ENCODE measurements at regions not wholly inside any gene's neighbourhood (a gene's known extent, or its start where the extent isn't known, plus 50 kb on each side); places are given as distances from the start of the nearest gene placed in this dataset.

- Histone ChIP-seq H2AFZ (replicated peaks) (no peak overlapping the region), H4K20me1 (ENCODE audit: low read depth) (no peaks in the 10 kb centered on the region), H3F3A (ENCODE audit: low read depth) (peaks cover 3% of the 10 kb centered on the region), H3K4me2 (no peak overlapping the region), H3K9me3 (ENCODE audit: low read depth) (no peaks in the 10 kb centered on the region), H3K79me2 (ENCODE audit: low read depth) (no peaks in the 10 kb centered on the region), H3K9ac (no peak overlapping the region), H3K27ac (no peak overlapping the region), H3K4me3 (no peak overlapping the region), H3K36me3 (no peaks in the 10 kb centered on the region), H3K4me1 (peaks cover 9% of the 10 kb centered on the region), H3K27me3 (peaks cover 4% of the 10 kb centered on the region)
- H3K27ac Mint-ChIP-seq = no peak overlapping the region
- H3K36me3 Mint-ChIP-seq = no peaks in the 10 kb centered on the region
- TF ChIP-seq, protein P1, sequence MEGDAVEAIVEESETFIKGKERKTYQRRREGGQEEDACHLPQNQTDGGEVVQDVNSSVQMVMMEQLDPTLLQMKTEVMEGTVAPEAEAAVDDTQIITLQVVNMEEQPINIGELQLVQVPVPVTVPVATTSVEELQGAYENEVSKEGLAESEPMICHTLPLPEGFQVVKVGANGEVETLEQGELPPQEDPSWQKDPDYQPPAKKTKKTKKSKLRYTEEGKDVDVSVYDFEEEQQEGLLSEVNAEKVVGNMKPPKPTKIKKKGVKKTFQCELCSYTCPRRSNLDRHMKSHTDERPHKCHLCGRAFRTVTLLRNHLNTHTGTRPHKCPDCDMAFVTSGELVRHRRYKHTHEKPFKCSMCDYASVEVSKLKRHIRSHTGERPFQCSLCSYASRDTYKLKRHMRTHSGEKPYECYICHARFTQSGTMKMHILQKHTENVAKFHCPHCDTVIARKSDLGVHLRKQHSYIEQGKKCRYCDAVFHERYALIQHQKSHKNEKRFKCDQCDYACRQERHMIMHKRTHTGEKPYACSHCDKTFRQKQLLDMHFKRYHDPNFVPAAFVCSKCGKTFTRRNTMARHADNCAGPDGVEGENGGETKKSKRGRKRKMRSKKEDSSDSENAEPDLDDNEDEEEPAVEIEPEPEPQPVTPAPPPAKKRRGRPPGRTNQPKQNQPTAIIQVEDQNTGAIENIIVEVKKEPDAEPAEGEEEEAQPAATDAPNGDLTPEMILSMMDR (IDR thresholded peaks at IDR 0.05) = no peak
- TF ChIP-seq EZH2 (IDR thresholded peaks at IDR 0.05) (no peak), EZH2phosphoT487 (IDR thresholded peaks at IDR 0.05) (no peak)
- no peak for DNase-seq (ENCODE audit: low spot score)
- peaks cover 8% of the 10 kb centered on the region for H3K27me3 Mint-ChIP-seq (ENCODE audit: insufficient read depth, low read depth)
- H3K9me3 Mint-ChIP-seq = no peaks in the 10 kb centered on the region
- peaks cover 26% of the 10 kb centered on the region for H3K4me1 Mint-ChIP-seq
- no peak overlapping the region for H3K4me3 Mint-ChIP-seq
These were observed 88.1 kb upstream of the WSCD2 start for GRCh38 chr12:108040947-108041346.

- Mint-ChIP-seq H3K4me1 (peaks cover 43% of the 10 kb centered on the region), H3K36me3 (no peaks in the 10 kb centered on the region), H3K27me3 (ENCODE audit: insufficient read depth, low read depth) (peaks cover 4% of the 10 kb centered on the region), H3K4me3 (no peak overlapping the region), H3K27ac (no peak overlapping the region), H3K9me3 (no peaks in the 10 kb centered on the region)
- H2AFZ ChIP-seq (replicated peaks) = no peak overlapping the region
- no peak overlapping the region for H3K4me3 ChIP-seq
- no peaks in the 10 kb centered on the region for H3K27me3 ChIP-seq
- no peak overlapping the region for H3K9ac ChIP-seq
- H3K4me2 ChIP-seq = no peak overlapping the region
- no peaks in the 10 kb centered on the region for H4K20me1 ChIP-seq (ENCODE audit: low read depth)
- DNase-seq (ENCODE audit: low spot score) = no peak
- H3K27ac ChIP-seq = no peak overlapping the region
- H3K9me3 ChIP-seq (ENCODE audit: low read depth) = no peaks in the 10 kb centered on the region
- no peaks in the 10 kb centered on the region for H3K36me3 ChIP-seq
- TF ChIP-seq, protein P1 (IDR thresholded peaks at IDR 0.05) = no peak
- TF ChIP-seq EZH2 (IDR thresholded peaks at IDR 0.05) (no peak), EZH2phosphoT487 (IDR thresholded peaks at IDR 0.05) (no peak)
- H3K4me1 ChIP-seq = peaks cover 13% of the 10 kb centered on the region
- no peaks in the 10 kb centered on the region for H3K79me2 ChIP-seq (ENCODE audit: low read depth)
- H3F3A ChIP-seq (ENCODE audit: low read depth) = peaks cover 3% of the 10 kb centered on the region
These were observed 85.8 kb upstream of the WSCD2 start for GRCh38 chr12:108043286-108043685.

DNA sequence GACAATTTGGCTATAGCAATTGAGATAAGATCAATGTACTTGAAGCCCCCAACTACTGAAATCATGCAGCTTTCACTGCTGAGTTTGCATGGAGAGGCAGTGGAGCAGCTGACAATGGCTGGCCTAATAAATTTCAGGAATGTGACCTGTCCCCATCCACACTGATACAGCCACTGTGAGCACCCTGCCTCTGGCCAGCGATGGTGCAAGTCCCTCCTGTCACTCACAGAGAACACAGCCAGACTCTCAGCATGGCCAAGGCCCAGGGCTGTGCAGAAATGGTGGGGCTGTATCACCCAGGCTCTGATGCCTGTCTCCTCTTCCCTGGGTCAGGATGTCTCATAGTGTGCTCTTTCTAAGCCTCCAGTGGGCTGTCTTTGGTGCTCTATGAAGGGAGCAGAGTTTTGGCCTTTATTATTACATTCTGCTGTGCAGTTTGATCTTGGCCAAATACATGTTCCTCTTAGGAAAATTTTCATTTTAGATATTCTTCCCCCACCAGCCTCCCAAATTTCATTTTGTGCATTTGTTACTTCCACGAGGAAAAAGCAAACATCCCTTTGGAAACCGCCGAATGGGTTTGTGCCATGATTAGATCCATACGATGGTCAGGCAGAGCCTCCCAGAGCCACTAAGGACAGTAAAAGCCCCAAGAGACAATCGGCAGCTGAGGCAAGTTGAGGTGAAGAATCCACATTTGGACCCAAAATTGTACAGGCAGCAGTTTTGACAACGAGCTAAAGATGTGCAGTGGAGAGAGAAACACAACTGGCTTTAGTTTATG, 85.1 kb upstream of the WSCD2 start:
- Histone ChIP-seq H3K9me3 (ENCODE audit: low read depth) (no peaks in the 10 kb centered on the region), H3K4me1 (peaks cover 14% of the 10 kb centered on the region), H3F3A (ENCODE audit: low read depth) (peaks cover 3% of the 10 kb centered on the region), H3K36me3 (no peaks in the 10 kb centered on the region), H3K79me2 (ENCODE audit: low read depth) (no peaks in the 10 kb centered on the region), H3K9ac (no peak overlapping the region), H2AFZ (replicated peaks) (no peak overlapping the region), H3K27me3 (no peaks in the 10 kb centered on the region), H4K20me1 (ENCODE audit: low read depth) (no peaks in the 10 kb centered on the region), H3K27ac (no peak overlapping the region), H3K4me2 (no peak overlapping the region), H3K4me3 (no peak overlapping the region)
- peak; percentile 40 for DNase-seq (ENCODE audit: low spot score)
- TF ChIP-seq, protein P1 (IDR thresholded peaks at IDR 0.05) = no peak
- TF ChIP-seq EZH2 (IDR thresholded peaks at IDR 0.05) = no peak
- Mint-ChIP-seq H3K27ac (no peak overlapping the region), H3K9me3 (no peaks in the 10 kb centered on the region), H3K27me3 (ENCODE audit: insufficient read depth, low read depth) (peaks cover 4% of the 10 kb centered on the region), H3K4me3 (no peak overlapping the region), H3K36me3 (no peaks in the 10 kb centered on the region), H3K4me1 (peaks cover 45% of the 10 kb centered on the region)
